ENCODE measurements at regions not wholly inside any gene's neighbourhood (a gene's known extent, or its start where the extent isn't known, plus 50 kb on each side); places are given as distances from the start of the nearest gene placed in this dataset.

DNA sequence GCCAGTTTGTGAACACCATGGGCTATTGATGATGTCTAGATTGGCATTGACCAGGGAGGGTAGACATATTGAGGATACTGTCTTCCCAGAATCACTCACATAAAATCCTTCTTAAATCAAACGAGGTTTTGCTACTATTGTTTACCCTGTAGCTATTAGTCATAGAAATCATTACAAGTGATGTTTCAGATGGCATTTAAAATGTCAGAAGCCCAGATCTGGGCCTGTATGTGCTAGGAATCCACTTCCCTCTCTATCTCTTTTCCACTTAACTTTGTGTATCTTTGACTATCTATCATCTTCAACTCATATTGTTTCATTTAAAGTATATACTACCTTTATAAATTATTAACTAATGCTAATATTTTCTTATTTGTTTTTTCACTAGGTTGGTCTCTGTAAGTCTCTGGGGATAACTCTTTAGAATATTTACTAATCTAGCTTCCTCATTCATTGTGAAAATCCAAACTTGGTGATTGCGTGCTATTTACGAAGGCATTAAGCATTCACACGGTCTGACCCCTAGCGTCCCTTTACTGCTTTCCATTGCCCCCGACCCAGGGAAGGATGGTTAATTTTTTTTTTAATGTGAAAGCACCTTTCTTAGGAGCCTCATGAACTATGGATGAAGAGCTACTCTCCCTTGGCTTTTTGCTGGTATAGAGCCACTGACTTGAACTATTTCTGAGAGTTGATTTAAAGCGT lies 281.8 kb downstream of the GPATCH2 start:
- TF ChIP-seq, protein P1, sequence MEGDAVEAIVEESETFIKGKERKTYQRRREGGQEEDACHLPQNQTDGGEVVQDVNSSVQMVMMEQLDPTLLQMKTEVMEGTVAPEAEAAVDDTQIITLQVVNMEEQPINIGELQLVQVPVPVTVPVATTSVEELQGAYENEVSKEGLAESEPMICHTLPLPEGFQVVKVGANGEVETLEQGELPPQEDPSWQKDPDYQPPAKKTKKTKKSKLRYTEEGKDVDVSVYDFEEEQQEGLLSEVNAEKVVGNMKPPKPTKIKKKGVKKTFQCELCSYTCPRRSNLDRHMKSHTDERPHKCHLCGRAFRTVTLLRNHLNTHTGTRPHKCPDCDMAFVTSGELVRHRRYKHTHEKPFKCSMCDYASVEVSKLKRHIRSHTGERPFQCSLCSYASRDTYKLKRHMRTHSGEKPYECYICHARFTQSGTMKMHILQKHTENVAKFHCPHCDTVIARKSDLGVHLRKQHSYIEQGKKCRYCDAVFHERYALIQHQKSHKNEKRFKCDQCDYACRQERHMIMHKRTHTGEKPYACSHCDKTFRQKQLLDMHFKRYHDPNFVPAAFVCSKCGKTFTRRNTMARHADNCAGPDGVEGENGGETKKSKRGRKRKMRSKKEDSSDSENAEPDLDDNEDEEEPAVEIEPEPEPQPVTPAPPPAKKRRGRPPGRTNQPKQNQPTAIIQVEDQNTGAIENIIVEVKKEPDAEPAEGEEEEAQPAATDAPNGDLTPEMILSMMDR (IDR thresholded peaks at IDR 0.05) = no peak
- no peak for TF ChIP-seq POLR2A (IDR thresholded peaks at IDR 0.05)
